ENCODE measurements at regions not wholly inside any gene's neighbourhood (a gene's known extent, or its start where the extent isn't known, plus 50 kb on each side); places are given as distances from the start of the nearest gene placed in this dataset.

DNA sequence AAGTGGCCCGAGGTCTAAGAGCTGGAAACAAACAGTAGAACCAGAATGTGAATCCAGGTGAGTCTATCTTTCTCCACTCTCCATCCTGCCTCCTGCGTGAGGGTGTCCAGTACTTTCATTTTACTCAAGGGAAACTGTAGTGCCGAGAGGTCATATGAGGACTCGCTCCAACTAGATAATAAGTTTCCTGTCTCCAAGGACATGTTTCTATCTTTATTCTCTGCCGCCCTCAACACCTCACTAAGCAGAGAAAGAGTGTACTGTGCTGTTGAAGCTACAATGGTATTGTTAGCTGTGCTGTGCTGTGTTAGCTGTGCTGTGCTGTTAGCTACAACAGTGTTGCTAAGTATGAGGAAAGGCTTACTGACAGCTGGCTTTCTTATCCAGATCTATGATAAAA lies 137.9 kb upstream of the COL8A1 start:
- no peak for DNase-seq (ENCODE audit: low spot score)

DNA sequence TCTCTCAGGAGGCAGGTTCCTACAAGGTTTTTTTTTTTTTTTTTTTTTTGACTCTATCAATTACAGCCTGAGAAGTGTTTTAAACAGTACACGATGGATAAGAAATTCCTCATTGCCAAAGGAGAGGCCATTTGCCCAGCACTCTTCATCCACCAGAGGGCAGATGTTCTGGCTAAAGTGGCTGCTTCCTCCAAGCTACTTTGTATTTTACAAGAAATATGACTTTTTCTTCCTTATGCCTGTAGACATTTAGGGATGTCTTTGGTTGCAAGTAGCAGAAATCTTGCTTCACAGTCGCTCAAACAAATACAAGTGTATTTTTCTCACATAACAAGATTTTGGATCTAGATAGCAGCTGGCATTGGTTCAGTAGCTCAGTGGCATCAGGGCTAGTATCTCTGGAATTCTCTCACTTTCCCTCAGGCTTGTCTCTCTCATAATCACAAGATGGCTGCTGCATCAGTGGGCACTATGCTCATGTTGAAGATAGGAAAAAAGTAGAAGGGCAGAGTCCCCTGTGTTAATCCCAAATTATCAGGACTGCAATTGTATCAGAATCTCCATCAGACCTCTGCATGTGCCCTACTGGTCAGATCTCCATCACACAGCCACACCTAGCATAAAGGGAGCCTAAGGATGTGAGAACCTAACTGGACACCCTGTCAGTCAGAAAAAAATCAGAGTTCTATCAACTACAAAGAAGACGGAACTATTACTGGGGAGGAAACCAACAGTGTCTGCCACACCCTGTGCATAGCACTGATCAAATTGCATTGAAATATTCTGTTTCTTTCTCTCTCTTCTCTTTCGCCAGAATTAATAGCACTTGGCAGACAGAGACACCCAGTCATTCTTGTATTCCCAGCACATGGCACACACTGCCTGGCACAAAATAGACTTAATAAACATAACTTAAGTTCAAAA lies 138.9 kb upstream of the COL8A1 start:
- peak; percentile 28 for DNase-seq (ENCODE audit: low spot score)

DNA sequence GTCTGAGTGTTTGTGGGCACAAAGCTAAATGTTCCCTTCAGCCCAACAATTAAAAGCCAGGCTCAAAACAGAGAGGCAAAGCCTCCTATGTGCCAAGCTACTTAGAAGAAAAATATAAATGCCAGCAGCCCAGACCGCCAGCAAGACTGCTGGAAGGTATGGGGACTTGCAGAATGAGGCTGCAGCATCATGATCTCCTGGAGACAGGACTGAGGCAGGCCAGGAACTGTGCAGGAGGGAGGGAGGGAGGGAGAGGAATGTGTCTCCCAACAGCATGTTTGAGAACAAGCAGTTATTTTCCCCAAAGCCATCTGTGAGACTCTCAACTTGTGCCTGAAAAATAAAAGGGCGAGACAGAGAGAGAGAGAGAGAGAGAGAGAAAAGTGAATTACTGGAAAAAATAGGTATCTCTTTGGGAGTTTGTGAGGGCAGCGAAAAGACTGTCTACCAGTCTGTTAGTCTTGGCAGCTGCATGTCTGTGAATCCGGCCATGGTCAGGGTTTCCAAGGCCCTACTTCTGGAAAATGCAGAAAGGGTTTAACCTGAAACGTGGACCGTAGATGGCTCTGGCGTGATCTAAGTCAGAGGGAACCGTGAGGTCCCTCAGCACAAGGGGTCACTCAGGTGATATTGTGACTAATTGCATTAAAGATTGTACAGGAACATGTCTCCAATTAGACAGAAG lies 139.7 kb upstream of the COL8A1 start:
- no peak for DNase-seq (ENCODE audit: low spot score)

DNA sequence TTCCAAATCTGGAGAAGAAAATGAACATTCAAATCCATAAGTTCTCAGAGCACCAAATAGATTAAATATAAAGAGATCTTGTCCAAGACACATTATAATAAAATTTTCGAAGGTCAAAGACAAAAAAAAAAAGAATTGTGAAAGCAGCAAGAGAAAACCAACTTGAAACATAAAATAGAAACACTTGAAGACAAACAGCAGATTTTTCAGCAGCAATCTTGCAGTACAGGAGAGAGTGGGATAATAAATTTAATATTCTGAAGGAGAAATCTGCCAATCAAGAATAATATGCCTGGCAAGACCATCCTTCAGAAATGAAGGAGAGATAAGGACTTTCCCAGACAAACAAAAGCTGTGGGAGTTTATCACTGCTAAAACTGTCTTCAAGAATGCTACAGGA lies 150.5 kb upstream of the COL8A1 start:
- DNase-seq (ENCODE audit: low spot score) = no peak

DNA sequence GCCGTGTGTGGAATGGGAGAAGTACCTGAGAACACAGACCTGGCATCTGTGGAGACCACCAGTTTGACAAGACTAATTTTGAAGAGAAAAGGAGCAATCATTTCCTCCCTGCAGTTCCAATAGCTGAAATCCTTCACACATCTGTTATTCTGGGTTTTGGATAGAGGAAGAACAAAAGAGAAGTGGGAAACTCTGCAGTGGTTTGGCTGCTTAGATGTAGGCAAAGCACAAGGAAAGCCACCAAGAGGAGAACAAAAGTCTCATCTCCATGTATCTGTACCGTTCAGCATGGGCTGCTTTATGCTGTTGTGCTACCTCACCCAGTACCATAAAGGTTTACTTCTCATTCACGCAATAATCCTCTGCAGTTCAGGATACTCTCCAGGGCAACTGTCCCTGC lies 153.1 kb upstream of the COL8A1 start:
- DNase-seq (ENCODE audit: low spot score) = no peak

DNA sequence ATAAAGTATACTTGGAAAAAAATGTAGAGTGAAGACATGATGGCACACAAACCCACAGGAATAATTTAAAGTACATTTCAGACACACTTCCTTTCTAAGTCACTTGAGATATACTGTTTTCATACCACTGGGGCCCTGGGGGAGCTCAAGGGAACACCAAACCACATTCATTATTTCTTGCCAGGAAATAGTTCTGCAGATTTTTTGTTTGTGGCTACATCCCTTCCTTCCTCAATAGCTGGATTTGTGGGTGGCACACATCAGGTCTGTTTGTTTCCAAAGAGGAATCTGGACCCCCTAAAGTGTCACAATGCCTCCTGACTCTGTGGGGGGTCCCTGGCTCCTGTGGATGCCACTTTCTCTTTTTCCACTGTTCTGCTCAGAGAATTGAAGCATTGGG lies 153.5 kb upstream of the COL8A1 start:
- DNase-seq (ENCODE audit: low spot score) = no peak

DNA sequence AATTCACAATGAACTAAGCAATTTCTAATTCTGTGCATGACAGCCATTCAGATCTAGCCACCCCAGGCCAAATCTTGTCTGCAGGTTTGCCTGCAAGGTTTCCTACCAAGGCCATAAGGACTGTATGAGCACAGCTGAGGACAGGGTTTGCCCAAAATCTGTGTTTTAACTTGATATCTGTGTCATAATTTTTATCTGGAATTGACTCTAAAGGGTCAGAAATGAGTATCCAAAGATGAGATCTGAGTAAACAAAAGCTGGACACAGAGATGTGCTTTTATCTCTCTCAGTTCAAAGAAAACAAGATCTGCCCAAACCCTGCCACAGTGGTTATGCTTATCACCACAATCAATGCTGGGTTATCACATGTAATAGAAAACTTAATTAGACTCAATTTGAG lies 154.6 kb upstream of the COL8A1 start:
- no peak for DNase-seq (ENCODE audit: low spot score)

DNA sequence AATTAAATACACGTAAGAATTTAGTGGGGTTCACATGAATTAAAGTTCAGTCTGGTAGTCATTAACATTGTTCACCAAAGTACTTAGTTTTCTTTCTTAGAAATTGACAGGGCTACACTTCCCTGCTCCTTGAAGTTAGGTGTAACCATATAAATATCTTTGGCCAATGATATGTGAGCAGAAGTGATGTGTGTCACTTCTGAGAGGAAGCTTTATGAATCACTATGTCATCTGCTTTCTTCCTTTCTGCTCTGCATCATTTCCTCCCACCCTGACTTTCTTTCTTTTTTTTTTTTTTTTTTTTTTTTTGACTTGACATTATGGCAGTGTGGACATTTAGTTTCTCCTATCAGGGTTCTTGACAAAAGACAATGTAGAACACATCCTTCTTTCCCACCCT lies 156.2 kb upstream of the COL8A1 start:
- DNase-seq (ENCODE audit: low spot score) = no peak

DNA sequence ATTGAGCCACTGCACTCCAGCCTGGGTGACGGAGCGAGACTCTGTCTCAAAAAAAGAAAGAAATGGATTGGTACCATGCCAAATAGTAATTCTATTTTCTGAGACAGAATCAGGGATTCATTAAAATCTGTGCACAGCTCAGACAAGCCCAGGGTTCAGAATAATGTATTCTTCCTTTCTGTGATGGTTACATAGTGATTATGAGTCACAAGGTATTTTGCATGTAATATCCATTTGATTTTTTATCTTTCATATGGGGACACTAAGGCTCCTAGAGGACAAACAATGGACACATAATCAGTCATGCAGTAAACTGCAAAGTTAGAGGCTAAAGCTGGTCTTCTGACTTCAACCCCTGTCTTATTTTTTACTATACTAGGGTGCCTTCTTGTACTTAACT lies 156.8 kb upstream of the COL8A1 start:
- no peak for DNase-seq (ENCODE audit: low spot score)

DNA sequence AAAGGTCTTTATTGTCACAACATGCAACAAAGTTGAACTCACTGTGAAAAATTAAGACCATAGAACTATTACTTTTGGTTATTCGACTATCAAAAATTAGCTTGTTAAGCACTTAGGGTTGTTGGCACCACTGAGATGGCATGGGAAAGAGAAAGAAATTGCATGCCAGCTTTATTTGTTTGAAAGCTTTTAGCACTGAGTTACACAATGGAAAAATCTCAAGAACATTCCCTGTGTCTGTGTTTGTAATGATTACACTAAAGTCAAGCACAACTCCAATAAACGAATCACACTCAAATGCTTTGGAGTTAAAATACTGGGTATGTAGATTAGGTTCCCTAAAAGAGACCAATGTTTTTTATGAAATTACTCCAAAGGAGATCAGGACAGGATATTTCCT lies 158.6 kb upstream of the COL8A1 start:
- no peak for DNase-seq (ENCODE audit: low spot score)

DNA sequence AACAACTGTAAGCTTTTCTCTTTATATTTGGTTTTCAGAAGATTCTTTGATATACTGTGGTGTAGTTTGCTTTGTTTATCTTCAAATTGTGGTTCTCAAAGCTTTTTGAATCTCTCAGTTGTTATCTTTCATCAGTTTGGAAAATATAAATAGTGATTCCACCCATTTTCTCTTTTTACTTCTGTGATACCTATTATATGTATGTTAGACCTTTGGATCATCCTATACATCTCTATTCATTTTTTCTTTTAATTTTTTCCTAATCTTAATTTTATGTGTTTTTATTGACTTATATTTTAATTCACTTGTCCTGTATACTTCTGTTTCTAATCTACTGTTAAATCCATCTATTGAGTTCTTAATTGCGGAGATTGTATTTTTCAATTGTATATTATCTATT lies 160.7 kb upstream of the COL8A1 start:
- no peak for DNase-seq (ENCODE audit: low spot score)

DNA sequence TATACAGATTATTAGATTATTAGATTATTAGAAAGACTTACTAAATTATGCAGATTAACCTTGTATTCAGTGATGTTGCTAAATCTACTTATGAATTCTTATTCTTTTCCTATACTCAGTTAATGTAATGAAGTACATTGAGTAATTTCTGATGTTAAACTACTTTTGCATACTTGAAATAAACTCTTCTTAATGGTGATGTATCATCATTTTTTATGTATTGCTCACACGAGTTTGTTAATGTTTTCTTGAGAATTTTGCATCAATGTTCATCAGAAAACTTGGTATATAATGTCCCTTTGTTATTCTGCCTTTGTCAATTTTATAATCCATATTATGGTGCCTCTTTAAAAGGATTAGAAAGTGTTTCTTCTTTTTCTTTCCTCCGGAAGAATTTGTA lies 163.2 kb upstream of the COL8A1 start:
- no peak for DNase-seq (ENCODE audit: low spot score)

DNA sequence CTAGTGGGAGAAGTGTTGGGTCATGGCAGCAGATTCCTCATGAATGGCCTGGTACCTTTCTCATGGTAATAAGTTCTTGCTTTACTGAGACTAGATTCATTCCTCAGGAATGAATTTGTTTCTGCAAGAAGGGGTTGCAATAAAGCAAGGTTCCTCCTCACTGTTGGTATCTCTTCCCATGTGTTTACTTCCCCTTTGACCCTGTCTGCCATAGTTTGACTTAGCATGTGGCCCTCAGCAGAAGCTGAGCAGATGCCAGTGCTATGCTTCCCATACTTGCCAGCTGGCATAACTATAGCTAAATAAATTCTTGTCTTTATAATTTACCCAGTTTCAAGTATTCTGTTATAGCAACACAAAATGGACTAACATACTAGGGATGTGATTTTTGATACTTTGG lies 163.6 kb upstream of the COL8A1 start:
- DNase-seq (ENCODE audit: low spot score) = no peak

DNA sequence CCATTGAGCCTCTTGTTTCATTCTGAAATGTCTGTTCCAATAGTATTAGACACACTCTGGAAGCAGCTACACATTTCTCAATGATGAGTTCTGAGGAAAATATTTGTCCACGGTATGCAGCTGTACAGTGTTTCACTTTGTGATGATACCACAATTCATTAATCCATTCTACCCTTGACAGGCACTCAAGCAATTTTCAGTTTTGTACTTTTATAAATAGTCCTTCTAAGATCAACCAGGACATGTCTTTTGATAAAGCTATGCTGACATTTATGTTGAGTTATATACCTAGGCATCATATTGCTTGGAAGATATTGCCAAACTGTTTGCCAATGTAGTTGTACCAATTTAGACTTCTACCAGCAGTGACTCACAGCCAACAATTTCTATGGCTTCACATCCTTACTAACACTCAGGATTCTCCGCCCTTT lies 165.1 kb upstream of the COL8A1 start:
- no peak for DNase-seq (ENCODE audit: low spot score)

DNA sequence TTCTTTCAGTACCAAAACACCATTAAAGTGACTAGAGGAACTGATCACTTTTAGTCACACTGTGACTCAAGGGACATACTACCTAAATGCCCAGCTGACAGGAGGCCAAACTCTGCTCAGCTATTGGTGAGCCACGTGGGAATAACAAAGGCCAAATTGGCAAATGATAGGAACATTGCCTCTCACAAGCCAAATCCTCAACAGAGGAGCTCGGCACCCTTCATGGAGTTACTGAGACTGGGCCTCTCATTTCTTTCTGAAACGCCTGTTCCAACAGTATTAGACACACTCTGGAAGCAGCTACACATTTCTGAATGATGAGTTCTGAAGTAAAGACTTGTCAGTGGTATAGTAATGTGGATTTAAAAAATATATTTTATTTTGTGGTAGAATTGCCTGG lies 166.0 kb upstream of the COL8A1 start:
- no peak for DNase-seq (ENCODE audit: low spot score)

DNA sequence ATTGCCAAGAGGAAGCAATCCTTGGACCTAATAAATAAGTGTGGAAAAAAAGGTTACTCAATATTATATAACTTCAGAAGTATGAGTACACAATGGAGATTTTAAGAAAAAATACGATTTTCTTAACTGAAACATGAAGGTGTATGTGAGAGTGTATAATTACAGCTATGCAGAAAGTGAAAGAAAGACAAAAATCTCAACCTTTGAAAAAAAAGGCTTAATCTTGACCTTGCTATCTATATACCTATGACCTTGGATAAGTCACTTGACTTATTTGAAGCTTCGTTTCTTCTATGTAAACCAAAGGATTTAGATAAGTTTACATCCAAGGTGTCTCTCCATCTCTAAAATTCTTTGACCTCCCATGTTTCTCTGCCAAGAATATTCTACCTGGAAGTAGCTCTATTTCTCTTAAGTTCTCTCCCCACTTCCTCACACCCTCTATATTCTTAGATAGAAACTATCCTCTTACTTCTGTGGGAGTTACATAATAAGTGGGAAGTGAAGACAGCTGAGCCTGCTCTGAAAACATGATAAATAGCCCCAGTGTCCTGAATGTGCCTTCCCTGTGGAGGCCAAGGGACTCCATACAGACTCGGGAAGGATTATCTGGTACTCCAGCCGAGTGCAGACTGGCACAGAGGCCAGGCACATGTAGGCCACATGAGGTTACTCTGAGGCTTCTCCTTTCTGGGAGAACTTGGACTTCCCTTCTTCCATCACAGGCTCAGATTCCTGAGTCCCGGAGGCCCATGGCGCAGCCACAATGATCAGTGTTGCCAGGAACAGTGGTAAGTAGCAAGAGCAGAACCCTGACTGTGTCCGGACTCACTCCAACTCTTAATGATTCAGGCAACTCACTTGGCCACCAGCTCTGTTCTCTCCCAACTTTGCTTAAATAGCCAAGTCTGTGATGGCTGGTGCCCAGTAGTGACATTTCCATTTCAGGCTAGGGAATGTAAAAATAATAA lies 166.8 kb upstream of the COL8A1 start:
- DNase-seq (ENCODE audit: low spot score) = no peak

DNA sequence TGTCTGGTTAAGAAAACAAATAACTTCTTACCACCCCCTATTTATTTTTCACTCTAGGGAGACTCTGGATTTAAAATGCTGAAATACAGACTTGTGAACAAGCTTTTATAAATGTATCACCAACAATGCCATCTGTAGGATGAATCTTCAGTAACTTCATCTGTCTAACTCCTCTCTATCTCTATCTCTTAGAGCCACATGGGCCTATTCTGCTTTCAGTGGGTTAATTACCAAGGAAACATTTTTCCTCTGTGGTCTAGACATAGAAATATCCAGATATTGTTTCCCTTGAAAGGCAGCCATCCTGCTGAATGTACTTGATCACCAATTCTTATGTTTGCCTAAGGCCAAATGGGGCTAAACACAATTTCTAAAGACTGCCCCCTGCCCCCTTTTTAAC lies 167.6 kb upstream of the COL8A1 start:
- DNase-seq (ENCODE audit: low spot score) = no peak

DNA sequence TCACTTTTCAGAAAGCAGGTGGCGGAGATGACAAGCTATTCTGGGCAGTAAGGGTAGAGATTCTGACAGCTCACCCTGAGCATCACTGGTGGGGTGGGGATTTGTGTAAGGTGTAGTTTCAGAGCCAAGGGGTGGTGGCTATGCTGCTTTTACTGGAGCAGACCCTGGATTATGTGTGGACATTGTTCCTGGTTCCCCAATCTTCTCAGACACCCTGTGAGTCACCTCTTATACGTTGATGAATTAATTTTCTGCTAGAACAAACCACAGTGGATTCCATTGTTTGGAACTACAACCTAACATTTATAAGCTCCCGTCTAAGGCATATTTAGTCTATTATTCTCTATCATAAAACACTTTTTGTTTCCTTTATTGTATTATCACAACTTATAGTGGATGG lies 169.5 kb upstream of the COL8A1 start:
- no peak for DNase-seq (ENCODE audit: low spot score)

DNA sequence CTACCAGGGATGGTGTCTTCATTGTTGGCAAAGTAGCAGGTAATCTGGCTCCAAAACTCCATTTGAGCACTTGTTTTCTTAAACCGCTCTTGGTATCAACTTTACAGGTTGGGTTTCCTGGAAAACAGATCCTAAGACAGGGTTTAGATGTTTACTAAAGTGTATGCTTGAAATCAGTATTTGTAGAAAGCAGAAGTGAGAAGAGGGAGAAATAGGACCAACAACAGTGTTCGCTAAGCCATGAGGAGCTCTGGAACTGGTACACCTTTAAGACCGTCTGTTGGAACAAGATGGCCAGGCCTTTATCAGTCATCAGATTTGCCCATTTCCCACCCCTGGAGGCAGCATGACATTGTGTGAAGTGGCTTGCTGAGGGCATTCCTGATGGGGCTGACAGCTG lies 171.0 kb upstream of the COL8A1 start:
- no peak for DNase-seq (ENCODE audit: low spot score)

DNA sequence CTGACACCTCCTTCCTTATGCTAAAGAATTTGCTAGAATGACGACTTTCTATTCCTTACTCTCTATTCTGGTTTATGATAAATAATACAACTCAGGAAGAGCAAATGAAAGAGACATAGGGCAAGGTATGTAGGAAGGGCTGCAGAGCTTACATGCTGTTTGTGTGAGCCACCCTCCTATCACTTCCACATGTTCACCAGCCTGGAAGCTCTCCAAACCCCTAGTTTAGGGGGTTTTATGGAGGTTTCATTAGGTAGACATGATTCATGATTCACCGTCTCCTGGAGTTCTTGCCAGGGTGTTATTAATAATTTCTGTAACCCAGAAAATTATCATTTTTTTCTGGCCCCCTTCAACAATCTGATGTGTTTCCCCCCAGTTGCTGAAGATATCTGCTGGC lies 172.1 kb upstream of the COL8A1 start:
- DNase-seq (ENCODE audit: low spot score) = no peak

DNA sequence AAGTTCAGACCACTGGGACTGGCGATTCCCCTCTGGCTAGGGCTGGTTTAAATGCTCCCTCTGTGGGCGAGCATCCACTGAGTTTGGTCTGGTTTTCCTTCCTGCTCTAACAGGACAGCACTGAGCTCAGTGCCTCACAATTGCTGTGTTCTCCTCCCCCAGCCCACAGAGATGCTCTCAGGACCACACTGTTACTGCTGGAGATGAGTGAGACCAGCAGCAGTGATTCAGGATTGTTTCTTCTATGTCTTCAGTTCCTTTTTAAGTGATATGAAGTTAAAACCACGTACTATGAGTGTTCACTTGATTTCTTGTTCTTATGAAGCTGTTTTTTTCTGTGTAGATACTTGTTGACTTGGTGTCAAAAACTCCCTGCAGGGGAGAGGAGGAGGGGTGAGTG lies 180.4 kb upstream of the COL8A1 start:
- DNase-seq (ENCODE audit: low spot score) = no peak

DNA sequence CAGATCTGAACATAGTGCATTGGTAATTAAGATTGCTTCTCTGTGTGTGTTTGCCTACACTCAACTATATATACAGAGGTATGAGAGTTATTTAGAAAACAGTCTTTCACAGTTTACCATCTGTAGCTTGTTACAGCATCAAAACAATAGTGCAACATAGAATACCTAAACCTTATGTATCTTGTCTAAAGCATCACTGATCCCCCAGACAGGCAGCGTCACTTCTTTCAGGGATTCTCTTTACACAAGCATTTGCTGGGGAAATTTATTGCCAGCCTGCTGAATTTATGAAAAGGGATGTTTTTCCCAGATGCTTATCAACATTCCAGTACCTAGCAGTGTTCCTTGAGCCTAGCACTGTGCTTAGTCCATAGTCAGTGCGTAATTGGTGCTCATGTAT lies 195.8 kb upstream of the COL8A1 start:
- DNase-seq (ENCODE audit: low spot score) = no peak

DNA sequence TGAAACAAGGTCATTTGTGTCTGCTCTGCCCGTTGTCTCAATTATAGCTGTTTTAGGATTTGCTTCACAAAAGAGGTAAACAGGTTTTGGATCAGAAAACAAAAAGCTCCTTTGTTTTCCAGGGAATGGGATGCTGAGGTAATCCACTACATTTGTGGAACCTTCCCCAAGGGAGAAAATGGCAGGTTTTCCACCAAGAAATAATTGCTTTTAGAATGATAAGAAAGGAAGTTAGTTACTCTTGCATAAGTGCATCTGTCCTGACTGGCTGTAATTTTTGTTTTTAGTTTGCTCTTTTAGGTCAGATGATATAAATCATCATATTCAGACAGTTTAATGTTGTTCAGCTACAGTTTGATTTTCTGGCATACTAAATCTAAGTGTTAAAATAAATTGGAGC lies 198.5 kb upstream of the COL8A1 start:
- no peak for DNase-seq (ENCODE audit: low spot score)
